Fibroblast of skin of left biceps (primary cell): ENCODE measurements at regions not wholly inside any gene's neighbourhood (a gene's known extent, or its start where the extent isn't known, plus 50 kb on each side); places are given as distances from the start of the nearest gene placed in this dataset.
"Not testable (repeated sequence)": the region's sequence is repeated elsewhere in the genome, so short reads cannot be mapped to it uniquely, and the experiment has no call there.

Source experiments
- DNase-seq, 2 experiments: peaks; one replicate each; pipeline ENCODE4 v3.0.0-alpha.2; 2013; ENCODE audit warnings: low read depth in 2 of 2

DNA sequence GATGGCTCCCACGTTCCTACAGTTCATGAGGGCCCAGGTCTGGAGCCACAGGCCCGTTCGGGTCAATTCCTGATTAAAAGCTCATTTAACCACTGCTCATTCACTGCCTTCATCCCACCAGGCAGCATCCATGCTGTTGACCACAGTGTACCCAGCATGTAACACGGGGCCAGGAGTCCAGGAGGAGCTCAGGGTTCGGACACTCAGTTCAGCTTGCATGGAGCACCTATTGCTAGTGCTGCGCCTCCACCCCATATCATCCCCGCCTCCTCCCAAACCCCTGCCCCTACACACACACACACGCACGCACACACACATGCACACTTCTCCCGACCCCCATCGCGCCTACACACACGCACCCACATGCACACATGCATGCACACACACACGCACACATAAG is 72.9 kb upstream of the SNTG2 start:
- DNase-seq = no peak

GRCh38 chr2:875687-876615 is 74.7 kb upstream of the SNTG2 start:
- no peak for DNase-seq

DNA sequence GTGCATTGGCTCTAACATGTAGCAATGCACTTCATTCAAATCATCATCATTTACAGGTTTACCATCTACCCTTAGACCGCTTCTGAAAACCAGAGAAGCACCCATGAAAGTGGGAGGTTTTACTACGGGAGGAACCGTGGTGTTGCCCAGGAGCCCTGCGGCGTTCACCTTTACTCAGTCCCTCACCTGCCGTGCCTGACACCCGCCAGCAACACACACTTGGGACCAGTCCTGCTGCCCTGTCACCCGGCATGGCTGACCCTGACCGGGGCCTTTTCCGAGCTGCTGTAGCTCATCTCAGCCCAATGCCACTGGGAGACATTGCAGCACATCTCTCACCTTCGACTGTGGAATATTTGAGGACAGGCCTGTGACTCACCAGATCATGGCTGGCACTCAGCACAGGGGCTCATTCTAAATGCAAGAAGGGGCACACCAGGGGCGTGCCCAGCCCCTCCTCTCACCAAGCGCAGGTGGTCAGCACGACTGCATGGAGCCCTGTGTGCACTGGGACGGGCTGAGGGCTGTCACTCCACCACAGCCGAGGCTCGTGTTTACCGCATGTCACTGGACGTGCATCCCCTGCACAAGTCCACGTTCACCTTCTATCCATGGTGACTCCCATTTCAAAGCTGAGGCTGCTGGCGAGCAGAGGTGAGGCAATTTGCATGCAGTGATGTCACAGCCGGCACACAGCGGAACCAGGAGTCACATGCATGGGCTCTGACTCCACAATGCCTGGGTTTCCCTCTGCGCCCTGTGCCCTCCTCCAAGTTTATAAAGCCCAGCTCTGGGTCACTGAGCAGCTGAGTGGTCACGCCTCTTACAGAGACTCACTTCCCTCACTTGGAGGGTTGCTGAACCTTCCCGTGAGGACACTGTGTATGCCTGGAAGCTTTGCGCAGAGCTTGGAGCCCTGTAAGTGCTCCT is 76.7 kb upstream of the SNTG2 start:
- no peak for DNase-seq

DNA sequence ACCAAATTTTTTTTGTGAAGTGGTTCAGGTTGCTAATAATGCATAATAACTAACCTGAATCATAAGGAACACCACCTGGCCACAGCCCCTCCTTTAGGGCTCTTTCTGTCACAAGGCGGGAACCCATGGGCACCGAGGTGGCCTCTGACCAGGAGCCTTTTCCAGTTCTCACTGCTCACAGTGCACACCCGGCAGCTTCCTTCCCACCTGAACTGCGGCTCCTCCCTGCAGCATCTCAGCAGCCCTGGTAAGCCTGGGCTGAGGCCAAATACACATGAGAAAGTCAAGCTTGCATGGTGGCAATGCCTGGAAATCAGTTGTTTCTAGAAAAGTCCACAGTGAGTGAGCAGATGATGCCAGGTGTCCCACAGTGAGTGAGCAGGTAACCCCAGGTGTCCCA is 77.6 kb upstream of the SNTG2 start:
- no peak for DNase-seq

GRCh38 chr2:871926-872680 is 78.5 kb upstream of the SNTG2 start:
- no peak for DNase-seq

DNA sequence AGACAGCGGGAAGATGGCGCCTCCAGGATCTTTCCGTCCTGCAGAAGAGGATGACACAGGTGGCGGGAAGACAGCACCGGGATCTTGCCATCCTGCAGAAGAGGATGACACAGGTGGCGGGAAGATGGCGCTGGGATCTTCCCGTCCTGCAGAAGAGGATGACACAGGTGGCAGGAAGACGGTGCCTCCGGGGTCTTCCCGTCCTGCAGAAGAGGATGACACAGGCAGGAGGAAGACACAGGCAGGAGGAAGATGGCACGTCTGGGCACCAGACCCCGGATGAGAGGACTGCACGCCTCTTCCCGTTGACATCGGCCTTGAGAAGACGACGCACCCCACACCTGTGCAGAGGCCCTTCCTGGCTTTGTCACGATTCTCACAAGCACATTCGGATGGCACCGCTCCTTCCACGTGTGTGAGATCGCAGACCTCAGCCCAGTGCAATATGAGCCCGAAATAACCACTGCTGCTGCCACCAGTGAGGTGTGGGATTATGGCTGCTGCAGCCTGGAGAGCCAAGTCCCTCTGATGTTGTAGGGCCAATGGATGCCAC is 79.4 kb upstream of the SNTG2 start:
- DNase-seq = no peak

- no peak for DNase-seq
Observed at GRCh38 chr2:870426-870825, 80.2 kb upstream of the SNTG2 start.

DNA sequence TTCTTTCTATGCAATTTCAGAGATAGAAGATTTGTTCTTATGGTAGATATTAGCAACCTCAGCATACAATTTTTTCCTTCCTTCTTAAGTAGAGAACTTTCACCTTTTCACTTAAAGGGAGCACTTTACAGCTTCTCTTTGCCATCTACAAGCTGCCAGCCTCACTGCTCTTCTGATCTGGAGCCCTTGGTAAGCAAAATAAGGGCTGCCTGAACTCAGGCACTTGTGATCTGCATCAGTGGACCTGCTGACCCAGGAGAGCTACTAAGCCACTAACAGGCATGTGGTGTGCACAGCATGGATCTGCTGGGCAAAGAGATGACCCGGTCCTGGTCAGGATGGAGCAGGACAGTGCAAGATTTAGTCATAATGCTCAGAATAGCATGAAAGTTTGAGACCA is 80.8 kb upstream of the SNTG2 start:
- DNase-seq = no peak

- DNase-seq = no peak
Observed at GRCh38 chr2:869357-869871, 81.2 kb upstream of the SNTG2 start.

DNA sequence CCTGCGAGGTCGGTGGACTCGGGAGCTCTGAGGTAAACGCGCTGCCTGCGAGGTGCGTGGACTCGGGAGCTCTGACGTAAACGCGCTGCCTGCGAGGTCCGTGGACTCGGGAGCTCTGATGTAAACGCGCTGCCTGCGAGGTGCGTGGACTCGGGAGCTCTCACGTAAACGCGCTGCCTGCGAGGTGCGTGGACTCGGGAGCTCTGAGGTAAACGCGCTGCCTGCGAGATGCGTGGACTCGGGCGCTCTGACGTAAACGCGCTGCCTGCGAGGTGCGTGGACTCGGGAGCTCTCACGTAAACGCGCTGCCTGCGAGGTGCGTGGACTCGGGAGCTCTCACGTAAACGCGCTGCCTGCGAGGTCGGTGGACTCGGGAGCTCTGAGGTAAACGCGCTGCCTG is 81.8 kb upstream of the SNTG2 start:
- DNase-seq = not testable (repeated sequence)

DNA sequence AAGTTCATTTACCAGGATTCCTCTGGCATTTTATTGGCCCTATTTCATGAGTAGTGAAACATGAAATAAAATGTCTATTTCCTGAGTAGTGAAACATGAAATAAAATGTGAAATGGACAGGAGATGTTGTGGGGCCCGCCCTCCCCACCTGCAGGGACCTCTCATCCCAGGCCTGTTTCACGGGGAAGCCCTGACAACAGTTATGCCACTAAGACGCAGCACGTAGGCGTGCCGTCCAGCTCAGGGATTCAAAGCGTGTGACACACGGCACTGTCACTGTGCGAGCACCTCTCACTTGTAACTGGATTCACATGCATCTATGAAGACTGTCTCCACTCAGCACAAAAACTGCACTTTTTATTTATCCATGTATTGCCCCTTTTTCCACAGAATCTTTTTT is 83.4 kb upstream of the SNTG2 start:
- no peak for DNase-seq

DNA sequence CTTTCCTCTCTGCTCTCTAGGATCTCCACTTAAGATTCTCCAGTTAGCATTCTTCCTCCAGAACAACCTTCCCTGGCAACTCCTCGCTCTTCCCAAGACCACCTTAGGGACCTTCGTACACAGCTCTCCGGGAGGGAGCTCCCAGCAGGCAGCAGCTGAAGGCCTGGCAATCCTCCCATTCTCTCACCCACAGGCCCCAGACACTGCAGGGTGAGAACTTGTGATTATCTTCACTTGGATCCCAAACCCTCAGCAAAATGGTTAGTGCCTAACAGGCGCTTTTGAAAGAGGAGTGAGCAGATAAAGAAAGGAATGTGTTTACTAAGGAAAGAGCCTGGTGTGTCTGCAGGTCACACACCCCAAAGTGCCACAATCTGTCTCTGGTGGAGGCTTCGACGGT is 83.8 kb upstream of the SNTG2 start:
- DNase-seq = no peak

GRCh38 chr2:866009-866680 is 84.5 kb upstream of the SNTG2 start:
- DNase-seq = no peak

DNA sequence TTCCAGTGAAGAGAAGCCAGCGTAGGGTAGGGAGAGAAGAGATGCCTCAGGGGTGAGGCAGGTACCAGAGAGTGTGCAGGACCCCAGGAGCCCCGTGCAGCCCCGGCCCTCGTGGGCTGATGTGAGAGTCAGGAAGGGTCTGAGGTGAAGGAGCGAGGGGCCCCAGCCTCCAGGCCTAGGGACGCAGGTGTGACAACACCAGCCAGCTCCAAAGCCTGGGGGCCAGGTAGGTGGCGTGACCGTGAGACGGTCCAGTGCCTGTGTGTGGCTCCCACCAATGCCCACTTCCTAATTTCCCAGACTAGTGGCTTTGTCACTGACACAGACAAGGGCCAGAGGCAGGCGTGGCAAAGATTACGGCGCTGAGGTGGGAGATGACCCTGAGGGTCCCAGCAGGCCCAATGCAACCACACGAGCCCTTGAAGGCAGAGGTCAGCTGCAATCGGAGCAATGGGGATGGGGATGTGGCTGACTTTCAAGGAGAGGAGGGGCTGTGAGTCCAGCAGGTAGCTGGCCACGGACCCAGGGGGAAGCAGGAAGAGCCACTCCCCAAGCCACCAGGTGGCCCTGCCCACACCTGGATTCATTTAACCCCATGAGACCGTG is 86.0 kb upstream of the SNTG2 start:
- no peak for DNase-seq

DNA sequence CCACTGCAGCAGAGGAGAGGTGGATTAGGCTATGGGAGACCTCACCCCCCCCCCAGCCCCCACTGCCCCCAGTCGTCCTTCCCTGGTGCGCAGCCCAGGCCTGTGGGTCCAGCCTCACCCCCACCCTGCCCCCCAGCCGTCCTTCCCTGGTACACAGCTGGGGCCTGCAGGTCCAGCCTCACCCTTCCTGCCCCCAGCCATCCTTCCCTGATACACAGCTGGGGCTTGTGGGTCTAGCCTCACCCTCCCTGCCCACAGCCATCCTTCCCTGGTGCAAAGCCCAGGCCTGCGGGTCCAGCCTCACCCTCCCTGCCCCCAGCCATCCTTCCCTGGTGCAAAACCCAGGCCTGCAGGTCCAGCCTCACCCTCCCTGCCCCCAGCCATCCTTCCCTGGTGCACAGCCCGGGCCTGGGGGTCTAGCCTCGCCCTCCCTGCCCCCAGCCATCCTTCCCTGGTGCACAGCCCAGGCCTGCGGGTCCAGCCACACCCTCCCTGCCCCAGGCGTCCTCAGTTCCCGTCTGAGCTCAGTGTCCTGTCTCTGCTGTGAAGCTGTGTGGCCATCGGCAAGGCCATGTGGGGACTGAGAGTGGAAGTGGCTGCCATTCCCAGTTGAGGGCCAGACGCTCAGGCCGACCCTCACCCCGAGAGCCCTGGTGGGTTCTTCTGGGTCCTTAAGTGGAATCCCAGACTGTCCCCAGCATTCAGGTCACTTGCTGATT is 86.8 kb upstream of the SNTG2 start:
- DNase-seq = no peak

- DNase-seq = no peak
Observed at GRCh38 chr2:862731-863466, 87.8 kb upstream of the SNTG2 start.

DNA sequence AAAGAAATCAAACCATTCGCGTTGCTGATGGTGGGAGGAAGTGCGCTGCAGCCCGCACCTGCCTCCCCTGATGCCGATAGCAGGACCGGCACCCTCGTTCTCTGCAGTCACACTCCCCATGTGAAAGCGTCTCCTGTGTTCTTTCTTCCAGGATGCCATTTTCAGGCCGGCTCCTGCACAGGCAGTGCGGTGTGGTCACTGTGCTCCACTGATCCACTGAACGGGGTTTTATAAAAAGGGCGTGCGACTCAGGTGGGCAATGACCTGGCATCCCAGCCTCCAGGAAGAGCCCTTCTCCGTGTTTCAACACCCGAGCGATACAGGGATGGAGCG is 88.3 kb upstream of the SNTG2 start:
- no peak for DNase-seq

DNA sequence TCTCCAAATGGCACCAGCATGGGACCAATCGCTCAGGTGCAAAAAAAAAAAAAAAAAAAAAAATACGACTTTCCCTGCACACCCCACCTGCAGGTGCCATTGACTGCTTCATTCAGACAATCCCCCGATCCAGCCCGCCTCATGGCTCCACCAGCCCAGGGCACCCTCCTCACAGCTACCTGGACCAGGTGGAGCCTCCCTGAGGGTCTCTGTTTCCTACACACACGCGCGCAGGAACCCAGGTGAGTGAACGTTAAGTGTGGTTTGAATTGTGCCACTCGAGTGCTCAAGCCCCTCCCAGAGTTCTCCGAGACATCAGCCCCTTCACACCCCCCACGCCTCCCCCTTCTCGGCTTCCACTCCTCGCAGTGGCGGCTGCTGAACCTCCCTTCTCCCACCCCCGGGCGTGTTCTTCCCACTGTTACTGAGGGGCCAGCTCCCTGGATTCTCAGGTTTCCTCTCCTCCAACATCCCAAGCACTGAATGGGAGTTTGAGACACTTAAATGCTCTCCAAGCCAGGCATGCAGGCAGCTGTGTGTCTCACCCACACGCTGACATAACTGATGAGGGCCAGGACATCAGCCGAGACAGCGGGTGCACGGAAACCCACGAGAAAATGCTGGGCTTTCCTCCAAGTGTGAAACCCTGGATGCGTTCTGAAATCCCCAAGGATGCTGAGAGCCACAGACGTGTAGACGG is 88.8 kb upstream of the SNTG2 start:
- DNase-seq = no peak
